ENCODE measurements at regions not wholly inside any gene's neighbourhood (a gene's known extent, or its start where the extent isn't known, plus 50 kb on each side); places are given as distances from the start of the nearest gene placed in this dataset.

DNA sequence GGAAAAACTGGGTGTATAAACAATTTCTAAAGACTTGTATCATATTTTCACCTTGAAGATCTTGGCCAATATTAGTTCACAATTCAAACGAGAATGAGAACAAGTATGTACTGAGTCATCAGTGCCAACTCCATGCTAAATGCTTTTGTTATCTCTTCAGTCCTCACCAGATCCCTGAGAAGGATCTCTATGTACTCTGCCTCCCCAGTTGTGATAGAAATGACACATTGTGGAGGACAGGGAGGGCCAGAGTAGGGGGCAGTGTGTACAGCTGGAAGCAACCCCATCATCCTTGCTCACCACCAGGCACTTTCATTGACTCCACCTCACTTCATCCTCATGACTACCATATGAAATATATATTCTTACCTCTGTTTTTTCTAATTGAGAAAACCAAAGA is 353.7 kb upstream of the SOX2 start:
- Histone ChIP-seq H3K27ac (ENCODE audit: low read depth in 2 of 2, low read length in 1 of 2) (no peak overlapping the region), H3K9me2 (no peaks in the 10 kb centered on the region), H3K4me3 (ENCODE audit: low read depth in 2 of 2, low read length in 1 of 2) (no peak overlapping the region), H2AFZ (ENCODE audit: low read depth) (no peak overlapping the region), H4K20me1 (ENCODE audit: insufficient read depth) (no peaks in the 10 kb centered on the region), H3K27me3 (ENCODE audit: insufficient read depth) (no peaks in the 10 kb centered on the region), H3K9me3 (no peaks in the 10 kb centered on the region), H3F3A (replicated peaks; ENCODE audit: insufficient read depth) (no peaks in the 10 kb centered on the region), H3K4me1 (ENCODE audit: control insufficient read depth in 1 of 2, insufficient read depth in 2 of 2, low read depth in 1 of 2, low read length in 1 of 2) (no peaks in the 10 kb centered on the region; a peak in 1 of 4 replicates), H3K36me3 (replicated peaks in 1 of 2; ENCODE audit: control insufficient read depth in 1 of 2, insufficient read depth in 2 of 2, low read length in 1 of 2) (no peaks in the 10 kb centered on the region), H3K4me2 (no peak overlapping the region), H3K9ac (no peak overlapping the region), H3K79me2 (ENCODE audit: insufficient read depth) (no peaks in the 10 kb centered on the region)
- WGBS (ENCODE audit: low lambda C conversion rate): 0% methylated on average over 1 of the region's 1 CpG
- ChIA-PET POLR2A (no interaction called here), CTCF (no interaction called here)
- DNase-seq: no peak
- TF ChIP-seq POLR2AphosphoS5 (IDR thresholded peaks at IDR 0.05; ENCODE audit: low read depth, low read length): no peak
- no peak for TF ChIP-seq SIN3A (IDR thresholded peaks at IDR 0.05; ENCODE audit: borderline replicate concordance, low read depth, low read length)
- TF ChIP-seq, protein P1, sequence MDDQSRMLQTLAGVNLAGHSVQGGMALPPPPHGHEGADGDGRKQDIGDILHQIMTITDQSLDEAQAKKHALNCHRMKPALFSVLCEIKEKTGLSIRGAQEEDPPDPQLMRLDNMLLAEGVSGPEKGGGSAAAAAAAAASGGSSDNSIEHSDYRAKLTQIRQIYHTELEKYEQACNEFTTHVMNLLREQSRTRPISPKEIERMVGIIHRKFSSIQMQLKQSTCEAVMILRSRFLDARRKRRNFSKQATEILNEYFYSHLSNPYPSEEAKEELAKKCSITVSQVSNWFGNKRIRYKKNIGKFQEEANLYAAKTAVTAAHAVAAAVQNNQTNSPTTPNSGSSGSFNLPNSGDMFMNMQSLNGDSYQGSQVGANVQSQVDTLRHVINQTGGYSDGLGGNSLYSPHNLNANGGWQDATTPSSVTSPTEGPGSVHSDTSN (IDR thresholded peaks at IDR 0.05): no peak
- TF ChIP-seq FOSL2 (IDR thresholded peaks at IDR 0.05; ENCODE audit: borderline replicate concordance, low read depth): no peak
- no peak for TF ChIP-seq TEAD4 (IDR thresholded peaks at IDR 0.05; ENCODE audit: borderline replicate concordance, insufficient read depth)
- no peak for TF ChIP-seq RFX5 (IDR thresholded peaks at IDR 0.05; ENCODE audit: low read length)
- TF ChIP-seq MXI1 (IDR thresholded peaks at IDR 0.05; ENCODE audit: low read depth, low read length): no peak

DNA sequence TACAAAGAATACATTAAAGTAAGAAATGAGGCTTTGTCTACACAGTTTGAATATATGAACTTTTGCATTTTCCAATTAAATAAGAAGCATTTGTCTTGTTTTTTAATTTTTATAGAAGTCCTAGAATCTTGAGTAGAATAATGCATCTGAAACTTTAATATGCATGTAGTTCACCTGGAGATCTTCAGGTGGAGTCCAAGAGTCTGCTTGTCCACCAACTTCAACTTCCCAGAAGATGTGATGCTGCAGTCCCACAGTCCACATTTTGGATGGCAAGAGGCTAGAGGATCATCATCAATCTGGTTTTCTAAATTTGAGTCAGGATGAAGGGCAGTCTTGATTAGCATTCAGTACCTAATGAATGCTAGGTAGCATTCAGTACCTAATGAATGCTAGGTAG is 357.6 kb upstream of the SOX2 start:
- H3K9me3 ChIP-seq: no peaks in the 10 kb centered on the region
- H3K9me2 ChIP-seq: no peaks in the 10 kb centered on the region
- no peak overlapping the region for H3K4me2 ChIP-seq
- H2AFZ ChIP-seq (ENCODE audit: low read depth): no peak overlapping the region
- H3K4me3 ChIP-seq (ENCODE audit: low read depth in 2 of 2, low read length in 1 of 2): no peak overlapping the region
- H3K9ac ChIP-seq: no peak overlapping the region
- ChIA-PET CTCF (interaction anchor here (1.2 kb wide), 1 partner anchor 25 kb away, joined by 3 read pairs; no protein-coding TSS in a partner anchor), POLR2A (no interaction called here)
- H4K20me1 ChIP-seq (ENCODE audit: insufficient read depth): no peaks in the 10 kb centered on the region
- no peaks in the 10 kb centered on the region for H3K27me3 ChIP-seq (ENCODE audit: insufficient read depth)
- no peaks in the 10 kb centered on the region for H3K36me3 ChIP-seq (replicated peaks in 1 of 2; ENCODE audit: control insufficient read depth in 1 of 2, insufficient read depth in 2 of 2, low read length in 1 of 2)
- H3K4me1 ChIP-seq (ENCODE audit: control insufficient read depth in 1 of 2, insufficient read depth in 2 of 2, low read depth in 1 of 2, low read length in 1 of 2): no peaks in the 10 kb centered on the region
- no peaks in the 10 kb centered on the region for H3K79me2 ChIP-seq (ENCODE audit: insufficient read depth)
- no peak for DNase-seq
- no peak overlapping the region for H3K27ac ChIP-seq (ENCODE audit: low read depth in 2 of 2, low read length in 1 of 2)
- H3F3A ChIP-seq (replicated peaks; ENCODE audit: insufficient read depth): no peaks in the 10 kb centered on the region
- no peak for TF ChIP-seq FOSL2 (IDR thresholded peaks at IDR 0.05; ENCODE audit: borderline replicate concordance, low read depth)
- no peak for TF ChIP-seq ELF1 (IDR thresholded peaks at IDR 0.05)
- TF ChIP-seq, protein P2, sequence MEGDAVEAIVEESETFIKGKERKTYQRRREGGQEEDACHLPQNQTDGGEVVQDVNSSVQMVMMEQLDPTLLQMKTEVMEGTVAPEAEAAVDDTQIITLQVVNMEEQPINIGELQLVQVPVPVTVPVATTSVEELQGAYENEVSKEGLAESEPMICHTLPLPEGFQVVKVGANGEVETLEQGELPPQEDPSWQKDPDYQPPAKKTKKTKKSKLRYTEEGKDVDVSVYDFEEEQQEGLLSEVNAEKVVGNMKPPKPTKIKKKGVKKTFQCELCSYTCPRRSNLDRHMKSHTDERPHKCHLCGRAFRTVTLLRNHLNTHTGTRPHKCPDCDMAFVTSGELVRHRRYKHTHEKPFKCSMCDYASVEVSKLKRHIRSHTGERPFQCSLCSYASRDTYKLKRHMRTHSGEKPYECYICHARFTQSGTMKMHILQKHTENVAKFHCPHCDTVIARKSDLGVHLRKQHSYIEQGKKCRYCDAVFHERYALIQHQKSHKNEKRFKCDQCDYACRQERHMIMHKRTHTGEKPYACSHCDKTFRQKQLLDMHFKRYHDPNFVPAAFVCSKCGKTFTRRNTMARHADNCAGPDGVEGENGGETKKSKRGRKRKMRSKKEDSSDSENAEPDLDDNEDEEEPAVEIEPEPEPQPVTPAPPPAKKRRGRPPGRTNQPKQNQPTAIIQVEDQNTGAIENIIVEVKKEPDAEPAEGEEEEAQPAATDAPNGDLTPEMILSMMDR (IDR thresholded peaks at IDR 0.05): no peak
- TF ChIP-seq TCF12 (IDR thresholded peaks at IDR 0.05): no peak
- no peak for TF ChIP-seq NRF1 (IDR thresholded peaks at IDR 0.05; ENCODE audit: low read depth, low read length)
- TF ChIP-seq RAD21 (IDR thresholded peaks at IDR 0.05; ENCODE audit: low read length): no peak
- TF ChIP-seq MEF2A (IDR thresholded peaks at IDR 0.05; ENCODE audit: borderline replicate concordance, low read depth): no peak
- TF ChIP-seq TEAD4 (IDR thresholded peaks at IDR 0.05; ENCODE audit: borderline replicate concordance, insufficient read depth): no peak
- no peak for TF ChIP-seq JUND (IDR thresholded peaks at IDR 0.05)
- TF ChIP-seq FOXM1 (IDR thresholded peaks at IDR 0.05; ENCODE audit: low read depth): no peak
- TF ChIP-seq, protein P3, sequence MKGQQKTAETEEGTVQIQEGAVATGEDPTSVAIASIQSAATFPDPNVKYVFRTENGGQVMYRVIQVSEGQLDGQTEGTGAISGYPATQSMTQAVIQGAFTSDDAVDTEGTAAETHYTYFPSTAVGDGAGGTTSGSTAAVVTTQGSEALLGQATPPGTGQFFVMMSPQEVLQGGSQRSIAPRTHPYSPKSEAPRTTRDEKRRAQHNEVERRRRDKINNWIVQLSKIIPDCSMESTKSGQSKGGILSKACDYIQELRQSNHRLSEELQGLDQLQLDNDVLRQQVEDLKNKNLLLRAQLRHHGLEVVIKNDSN (IDR thresholded peaks at IDR 0.05; ENCODE audit: borderline replicate concordance, low read depth): no peak
- TF ChIP-seq RCOR1 (IDR thresholded peaks at IDR 0.05; ENCODE audit: low read length): no peak
- TF ChIP-seq GABPA (IDR thresholded peaks at IDR 0.05; ENCODE audit: low read depth): no peak
- TF ChIP-seq, protein P4, sequence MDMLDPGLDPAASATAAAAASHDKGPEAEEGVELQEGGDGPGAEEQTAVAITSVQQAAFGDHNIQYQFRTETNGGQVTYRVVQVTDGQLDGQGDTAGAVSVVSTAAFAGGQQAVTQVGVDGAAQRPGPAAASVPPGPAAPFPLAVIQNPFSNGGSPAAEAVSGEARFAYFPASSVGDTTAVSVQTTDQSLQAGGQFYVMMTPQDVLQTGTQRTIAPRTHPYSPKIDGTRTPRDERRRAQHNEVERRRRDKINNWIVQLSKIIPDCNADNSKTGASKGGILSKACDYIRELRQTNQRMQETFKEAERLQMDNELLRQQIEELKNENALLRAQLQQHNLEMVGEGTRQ (IDR thresholded peaks at IDR 0.05; ENCODE audit: borderline replicate concordance, low read depth, low read length): no peak
- TF ChIP-seq FOXJ3 (CRISPR knock-in tag; IDR thresholded peaks at IDR 0.05): no peak
- TF ChIP-seq NFIC (IDR thresholded peaks at IDR 0.05; ENCODE audit: borderline replicate concordance): no peak

Data from SK-N-SH (cell line).